Keratinocyte (primary cell): ENCODE measurements at regions not wholly inside any gene's neighbourhood (a gene's known extent, or its start where the extent isn't known, plus 50 kb on each side); places are given as distances from the start of the nearest gene placed in this dataset.

Experiments used
- DNase-seq: peaks from one replicate; pipeline ENCODE4 v3.0.0-alpha.2; 2011; ENCODE audit warnings: low read depth, missing footprints, low spot score
- FAIRE-seq: peaks from 2 replicates; lab custom pipeline; 2011; peaks lifted over from hg19 to GRCh38; lab: Jason Lieb, UNC
- H2AFZ ChIP-seq: 2 replicates; pipeline ENCODE4 v1.6.0; 2012; ENCODE audit warnings: low read length, control low read depth, inconsistent platforms; ENCODE audit not compliant: control insufficient read depth
- H3K27ac ChIP-seq: 2 replicates; pipeline ENCODE4 v1.5.1; 2011; ENCODE audit warnings: low read length; ENCODE audit not compliant: control insufficient read depth, insufficient read depth
- H3K27me3 ChIP-seq: 3 replicates; pipeline ENCODE4 v1.6.0; 2011; ENCODE audit warnings: low read length; ENCODE audit not compliant: control insufficient read depth, insufficient read depth; ENCODE audit errors: extremely low read depth
- H3K36me3 ChIP-seq, 2 experiments: 2 replicates in 1 of 2; 3 replicates in 1 of 2; pipeline ENCODE4 v1.5.1; 2011; ENCODE audit warnings: low read length in 2 of 2, mild to moderate bottlenecking in 1 of 2; ENCODE audit not compliant: control insufficient read depth in 2 of 2, insufficient read depth in 2 of 2; ENCODE audit errors: extremely low read depth in 1 of 2
- H3K4me1 ChIP-seq: 3 replicates; pipeline ENCODE4 v1.5.1; 2011; ENCODE audit warnings: low read length; ENCODE audit not compliant: control insufficient read depth, insufficient read depth; ENCODE audit errors: extremely low read depth
- H3K4me2 ChIP-seq: 3 replicates; pipeline ENCODE4 v1.6.0; 2011; ENCODE audit warnings: low read depth, low read length; ENCODE audit not compliant: control insufficient read depth, insufficient read depth; ENCODE audit errors: extremely low read depth
- H3K4me3 ChIP-seq, 3 experiments: fragments of 200-600 bp in 1 of 3; sonication (generic) in 1 of 3; 2 replicates in 2 of 3; 3 replicates in 1 of 3; pipeline ENCODE4 v1.5.1; 2011 to 2016; ENCODE audit warnings: low read length in 3 of 3, mild to moderate bottlenecking in 3 of 3, control low read depth in 2 of 3, inconsistent platforms in 1 of 3, low read depth in 1 of 3, mixed read lengths in 1 of 3, mixed run types in 1 of 3, moderate library complexity in 1 of 3; ENCODE audit not compliant: control insufficient read depth in 2 of 3, insufficient read depth in 2 of 3; ENCODE audit errors: extremely low read depth in 1 of 3
- H3K79me2 ChIP-seq: 2 replicates; pipeline ENCODE4 v1.6.0; 2012; ENCODE audit warnings: low read length; ENCODE audit not compliant: control insufficient read depth, insufficient read depth
- H3K9ac ChIP-seq: 3 replicates; pipeline ENCODE4 v1.6.0; 2011; ENCODE audit warnings: low read length; ENCODE audit not compliant: control insufficient read depth, insufficient read depth; ENCODE audit errors: extremely low read depth
- H3K9me1 ChIP-seq: 3 replicates; pipeline ENCODE4 v1.6.0; 2011; ENCODE audit warnings: low read length; ENCODE audit not compliant: control insufficient read depth, insufficient read depth; ENCODE audit errors: extremely low read depth
- H3K9me3 ChIP-seq: 2 replicates; pipeline ENCODE4 v1.5.1; 2012; ENCODE audit warnings: low read depth, low read length; ENCODE audit not compliant: control insufficient read depth
- H4K20me1 ChIP-seq: 3 replicates; pipeline ENCODE4 v1.6.0; 2011; ENCODE audit warnings: low read length; ENCODE audit not compliant: control insufficient read depth, insufficient read depth; ENCODE audit errors: extremely low read depth
- CTCF ChIP-seq, 3 experiments: IDR thresholded peaks in 1 of 3; conservative IDR thresholded peaks in 1 of 3; optimal IDR thresholded peaks in 1 of 3; 2 replicates in 2 of 3; 3 replicates in 1 of 3; pipeline versions ENCODE3 to v1.5.1; 2011; ENCODE audit warnings: low read length in 3 of 3, mild to moderate bottlenecking in 3 of 3, moderate library complexity in 2 of 3, control low read depth in 1 of 3, inconsistent platforms in 1 of 3; ENCODE audit not compliant: insufficient read depth in 2 of 3; ENCODE audit errors: extremely low read depth in 1 of 3
- EZH2 ChIP-seq: IDR thresholded peaks from one replicate; pipeline ENCODE4 v1.6.1; 2012; ENCODE audit warnings: inconsistent platforms, mild to moderate bottlenecking, low read length, moderate library complexity
- dilution Hi-C: fragments of 300-500 bp; cut with MboI; formaldehyde crosslinking; loops from one replicate; pipeline ENCODE4 v1.7.0; 2020; ENCODE audit warnings: low sequenced_read_pairs; ENCODE audit not compliant: extremely low pct_ligation_motif_present

DNA sequence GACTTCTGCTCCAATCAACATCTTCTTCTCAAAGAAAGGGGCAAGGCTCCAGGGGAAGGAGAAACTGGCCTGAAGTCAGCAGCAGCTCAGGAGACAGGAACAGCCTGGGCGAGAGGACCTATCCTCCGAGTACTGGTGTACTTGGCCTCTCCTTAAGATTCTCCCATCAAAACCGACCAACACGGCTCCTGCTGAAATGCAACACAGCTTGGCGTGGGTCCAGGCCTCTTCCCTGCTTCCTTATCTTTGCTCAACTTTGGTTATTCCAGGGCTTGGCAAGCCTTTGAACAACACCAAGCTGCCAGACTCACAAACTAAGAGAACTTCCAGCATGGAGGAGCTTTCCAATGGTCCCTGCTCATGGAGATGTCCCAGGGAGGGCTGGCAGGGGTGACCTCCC, 377.4 kb downstream of the BCL11B start:
- peaks cover 17% of the 10 kb centered on the region for H3K4me1 ChIP-seq
- DNase-seq (no peak), FAIRE-seq (peak; percentile 23)
- dilution Hi-C loops = no loop called here
- no peak overlapping the region for H2AFZ ChIP-seq
- no peaks in the 10 kb centered on the region for H3K36me3 ChIP-seq
- peaks cover 7% of the 10 kb centered on the region for H3K9me3 ChIP-seq
- TF ChIP-seq EZH2 = no peak
- no peak for TF ChIP-seq CTCF (optimal IDR thresholded peaks at IDR 0.05 in 1 of 3, IDR thresholded peaks at IDR 0.05 in 1 of 3, conservative IDR thresholded peaks at IDR 0.05 in 1 of 3; ENCODE audit: extremely low read depth in 1 of 3, insufficient read depth in 2 of 3, low read length in 3 of 3)
- no peaks in the 10 kb centered on the region for H4K20me1 ChIP-seq
- H3K4me3 ChIP-seq = no peak overlapping the region
- no peak overlapping the region for H3K27ac ChIP-seq
- no peak overlapping the region for H3K4me2 ChIP-seq
- H3K9ac ChIP-seq = no peak overlapping the region
- H3K27me3 ChIP-seq = no peaks in the 10 kb centered on the region
- H3K9me1 ChIP-seq = no peaks in the 10 kb centered on the region
- H3K79me2 ChIP-seq = no peaks in the 10 kb centered on the region

DNA sequence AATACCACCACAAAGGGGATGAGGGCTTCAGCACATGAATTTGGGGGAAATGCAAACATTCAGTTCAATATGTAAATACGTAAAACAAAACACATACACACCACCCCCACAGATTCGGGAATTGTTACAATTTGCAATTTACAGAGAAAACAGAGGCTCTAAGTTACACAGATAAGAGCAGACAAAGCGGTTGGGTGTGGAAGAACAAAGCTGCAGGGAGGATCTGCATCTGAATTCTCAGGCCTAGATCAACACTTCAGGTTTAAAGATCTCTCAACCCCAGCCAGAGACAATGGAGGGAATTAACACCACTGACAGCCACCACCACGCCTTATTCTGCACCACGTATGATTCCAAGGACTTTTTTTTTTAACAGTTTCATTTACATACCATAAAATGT, 375.5 kb downstream of the BCL11B start:
- H3K9me3 ChIP-seq = peaks cover 7% of the 10 kb centered on the region
- FAIRE-seq = no peak
- dilution Hi-C loops = no loop called here

More for the DNA sequence above, 375.5 kb downstream of the BCL11B start:
- H3K27ac ChIP-seq = no peak overlapping the region
- no peak overlapping the region for H3K9ac ChIP-seq
- DNase-seq = no peak
- no peak overlapping the region for H3K4me2 ChIP-seq
- H4K20me1 ChIP-seq = no peaks in the 10 kb centered on the region
- H3K4me3 ChIP-seq = no peak overlapping the region
- no peaks in the 10 kb centered on the region for H3K79me2 ChIP-seq
- H3K27me3 ChIP-seq = no peaks in the 10 kb centered on the region
- H3K36me3 ChIP-seq = no peaks in the 10 kb centered on the region
- H3K9me1 ChIP-seq = no peaks in the 10 kb centered on the region
- no peak for TF ChIP-seq EZH2
- no peak for TF ChIP-seq CTCF (optimal IDR thresholded peaks at IDR 0.05 in 1 of 3, IDR thresholded peaks at IDR 0.05 in 1 of 3, conservative IDR thresholded peaks at IDR 0.05 in 1 of 3; ENCODE audit: extremely low read depth in 1 of 3, insufficient read depth in 2 of 3, low read length in 3 of 3)
- no peak overlapping the region for H2AFZ ChIP-seq
- peaks cover 14% of the 10 kb centered on the region for H3K4me1 ChIP-seq
